Omental fat pad (tissue), 3 donors: ENCODE measurements at regions not wholly inside any gene's neighbourhood (a gene's known extent, or its start where the extent isn't known, plus 50 kb on each side); places are given as distances from the start of the nearest gene placed in this dataset.

Source experiments
- ATAC-seq: fragments of 150-250 bp; one replicate; pipeline ENCODE4 v1.9.1; 2016; ENCODE audit warnings: mild to moderate bottlenecking, moderate library complexity; ENCODE audit not compliant: low FRiP score
- DNase-seq: peaks from one replicate; pipeline ENCODE4 v3.0.0-alpha.2; 2019; ENCODE audit warnings: low spot score
- TF ChIP-seq, protein P1 (sequence below), 3 donors: fragments of 450-650 bp; IDR thresholded peaks; one replicate each; pipeline ENCODE4 v1.5.1; 2016 to 2017; ENCODE audit warnings: antibody characterized with exemption in 3 of 3, mild to moderate bottlenecking in 3 of 3, moderate library complexity in 2 of 3

DNA sequence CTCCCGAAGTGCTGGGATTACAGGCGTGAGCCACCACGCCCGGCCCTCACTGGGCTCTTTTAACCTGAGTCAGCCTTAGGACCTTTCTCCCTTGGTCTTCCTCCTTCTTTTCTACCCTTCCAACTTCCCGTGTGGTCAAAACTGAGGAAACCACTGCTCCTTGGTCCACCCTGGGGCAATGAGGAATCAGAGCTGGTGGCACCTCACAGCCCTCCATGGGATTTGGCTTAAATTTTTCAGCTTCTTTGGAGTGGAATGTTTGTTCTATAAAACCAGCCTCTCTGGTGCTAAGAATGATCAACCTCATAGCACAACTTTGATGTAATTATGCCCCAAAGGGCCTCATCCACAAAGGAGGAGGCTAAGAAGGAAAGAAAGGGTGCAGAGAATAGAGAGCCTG is 76.6 kb upstream of the CFAP20DC start:
- no peak for ATAC-seq
- TF ChIP-seq, protein P1, sequence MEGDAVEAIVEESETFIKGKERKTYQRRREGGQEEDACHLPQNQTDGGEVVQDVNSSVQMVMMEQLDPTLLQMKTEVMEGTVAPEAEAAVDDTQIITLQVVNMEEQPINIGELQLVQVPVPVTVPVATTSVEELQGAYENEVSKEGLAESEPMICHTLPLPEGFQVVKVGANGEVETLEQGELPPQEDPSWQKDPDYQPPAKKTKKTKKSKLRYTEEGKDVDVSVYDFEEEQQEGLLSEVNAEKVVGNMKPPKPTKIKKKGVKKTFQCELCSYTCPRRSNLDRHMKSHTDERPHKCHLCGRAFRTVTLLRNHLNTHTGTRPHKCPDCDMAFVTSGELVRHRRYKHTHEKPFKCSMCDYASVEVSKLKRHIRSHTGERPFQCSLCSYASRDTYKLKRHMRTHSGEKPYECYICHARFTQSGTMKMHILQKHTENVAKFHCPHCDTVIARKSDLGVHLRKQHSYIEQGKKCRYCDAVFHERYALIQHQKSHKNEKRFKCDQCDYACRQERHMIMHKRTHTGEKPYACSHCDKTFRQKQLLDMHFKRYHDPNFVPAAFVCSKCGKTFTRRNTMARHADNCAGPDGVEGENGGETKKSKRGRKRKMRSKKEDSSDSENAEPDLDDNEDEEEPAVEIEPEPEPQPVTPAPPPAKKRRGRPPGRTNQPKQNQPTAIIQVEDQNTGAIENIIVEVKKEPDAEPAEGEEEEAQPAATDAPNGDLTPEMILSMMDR (IDR thresholded peaks at IDR 0.05): no peak
- no peak for DNase-seq

DNA sequence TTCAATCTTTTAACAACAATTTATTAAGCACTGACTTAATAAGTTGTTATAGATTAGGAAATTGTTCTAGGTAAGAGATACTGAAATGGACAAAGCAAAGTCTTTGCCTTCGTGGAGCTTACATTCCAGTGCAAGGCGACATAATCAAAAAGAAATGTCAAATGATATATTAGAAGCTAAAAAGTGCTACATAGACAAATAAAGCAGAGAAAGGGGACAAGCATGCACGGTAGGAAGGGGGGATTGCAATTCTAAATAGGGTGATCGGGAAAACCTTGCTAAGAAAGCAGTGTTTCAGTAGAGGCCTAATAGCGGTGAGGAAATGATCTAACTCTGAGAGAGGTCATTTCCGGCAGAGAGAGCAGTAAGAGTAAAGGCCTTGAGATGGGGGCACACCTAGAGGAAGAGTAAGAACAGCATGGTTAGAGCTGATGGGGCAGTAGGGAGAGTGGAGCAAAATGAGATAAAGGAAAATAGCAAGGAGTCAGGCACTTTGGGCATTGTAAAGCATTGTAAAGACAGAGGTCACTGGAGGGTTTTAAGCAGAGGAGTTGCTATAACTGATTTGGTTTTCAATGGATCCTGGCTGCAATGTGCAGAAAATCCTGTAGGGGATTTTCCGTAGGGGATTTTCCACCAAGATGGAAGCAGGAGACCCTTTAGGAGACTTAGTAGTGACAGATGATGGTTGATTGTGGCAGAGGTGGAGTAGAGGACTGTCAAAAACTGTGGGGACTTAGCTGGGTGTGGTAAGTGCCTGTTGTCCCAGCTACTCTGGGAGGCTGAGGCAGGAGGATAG is 71.7 kb upstream of the CFAP20DC start:
- TF ChIP-seq, protein P1 (IDR thresholded peaks at IDR 0.05): no peak
- DNase-seq: no peak
- no peak for ATAC-seq

DNA sequence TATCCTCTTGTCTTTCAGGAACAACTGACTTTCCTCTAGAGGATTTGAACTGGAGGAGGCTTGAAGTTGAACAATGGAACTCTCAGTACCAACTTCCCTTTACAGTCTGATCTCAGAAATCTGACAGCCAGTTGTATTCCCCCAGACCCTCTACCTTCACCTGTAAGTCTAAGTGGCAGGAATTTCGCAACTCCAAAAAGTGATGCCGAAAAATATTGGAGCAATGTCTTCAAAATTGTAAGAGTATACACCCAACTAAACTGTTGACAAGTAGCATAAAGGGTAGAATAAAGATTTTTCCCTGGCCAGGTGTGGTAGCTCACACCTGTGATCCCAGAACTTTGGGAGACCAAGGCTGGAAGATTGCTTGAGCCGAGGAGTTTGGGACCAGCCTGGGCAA is 69.1 kb upstream of the CFAP20DC start:
- no peak for DNase-seq
- ATAC-seq: no peak
- TF ChIP-seq, protein P1 (IDR thresholded peaks at IDR 0.05): no peak

- ATAC-seq (no peak), DNase-seq (no peak)
- TF ChIP-seq, protein P1 (IDR thresholded peaks at IDR 0.05): no peak
Measured at GRCh38 chr3:59117396-59117795, 67.6 kb upstream of the CFAP20DC start.

- no peak for ATAC-seq
- TF ChIP-seq, protein P1 (IDR thresholded peaks at IDR 0.05): no peak
- no peak for DNase-seq
Measured at GRCh38 chr3:59116233-59116537, 66.4 kb upstream of the CFAP20DC start.

DNA sequence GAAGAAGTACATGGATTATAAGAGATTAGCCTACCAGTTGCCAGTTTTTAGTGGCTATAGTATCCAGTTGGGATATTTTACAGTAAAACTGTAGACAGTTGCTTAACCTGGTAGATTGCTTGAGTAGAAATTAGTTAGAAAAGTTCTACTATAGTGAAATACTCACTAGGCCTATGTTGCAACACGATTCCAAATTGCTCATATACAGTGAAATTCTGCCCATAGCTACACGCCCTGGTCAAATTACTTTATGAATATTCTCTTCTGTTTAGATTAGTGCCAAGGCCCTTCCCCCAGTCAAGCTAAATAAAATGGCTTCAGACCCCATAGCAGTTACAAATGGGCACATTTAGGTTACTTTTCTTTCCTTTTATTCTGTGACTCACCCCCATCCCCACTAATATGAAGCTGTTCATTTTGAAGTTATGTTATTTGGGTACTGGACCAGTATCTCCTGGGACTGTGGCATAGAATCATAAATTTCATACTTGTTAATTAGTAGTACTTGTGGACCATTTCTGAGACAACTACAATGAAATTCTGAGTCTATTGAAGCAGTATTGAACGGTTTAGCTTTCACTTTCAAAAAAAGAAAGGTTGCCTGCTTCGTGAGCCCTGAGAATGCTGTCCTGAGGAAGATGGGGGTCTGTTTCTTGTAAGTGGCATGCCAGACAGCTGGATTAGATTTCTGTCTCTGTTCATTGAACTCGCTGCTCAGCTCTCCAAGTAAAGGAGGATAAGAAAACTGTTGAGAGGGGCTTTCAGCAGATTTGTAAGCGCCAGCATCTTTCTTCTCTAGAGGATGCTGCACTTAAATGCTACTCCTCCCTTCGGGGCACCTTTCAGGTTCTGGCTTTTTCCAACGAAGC is 65.8 kb upstream of the CFAP20DC start:
- DNase-seq (no peak), ATAC-seq (no peak)

More for the DNA sequence above, 65.8 kb upstream of the CFAP20DC start:
- TF ChIP-seq, protein P1 (IDR thresholded peaks at IDR 0.05): no peak
